HEK293 (cell line): ENCODE measurements at regions not wholly inside any gene's neighbourhood (a gene's known extent, or its start where the extent isn't known, plus 50 kb on each side); places are given as distances from the start of the nearest gene placed in this dataset.

Source experiments
- CTCF ChIA-PET: fragments of 350-600 bp; formaldehyde crosslinking; extraction: SDS; loops from one replicate; lab custom pipeline; 2021; ENCODE audit warnings: antibody characterized with exemption; lab: Yijun Ruan, JAX
- POLR2A ChIA-PET: fragments of 300-600 bp; formaldehyde crosslinking; extraction: SDS; loops from one replicate; lab custom pipeline; 2020; ENCODE audit warnings: antibody characterized with exemption, inconsistent platforms; lab: Yijun Ruan, JAX
- H3K27ac ChIP-seq: fragments of 200-500 bp; sonication (Bioruptor generic); 2 replicates; pipeline ENCODE4 v1.5.1; 2014; ENCODE audit warnings: low read depth, low read length, control low read depth, inconsistent platforms; ENCODE audit errors: extremely low read depth
- H3K36me3 ChIP-seq, 2 experiments: fragments of 200-500 bp in 1 of 2; sonication (Bioruptor generic) in 1 of 2; 1 replicate in 1 of 2; 2 replicates in 1 of 2; pipeline ENCODE4 v1.5.1; 2014 to 2017; ENCODE audit warnings: inconsistent platforms in 2 of 2, low read length in 2 of 2; ENCODE audit not compliant: control insufficient read depth in 2 of 2, insufficient read depth in 1 of 2
- H3K4me1 ChIP-seq: fragments of 200-500 bp; sonication (Bioruptor generic); 2 replicates; pipeline ENCODE4 v1.5.1; 2014; ENCODE audit warnings: mild to moderate bottlenecking, low read length, inconsistent platforms; ENCODE audit not compliant: control insufficient read depth, insufficient read depth
- H3K4me3 ChIP-seq: 2 replicates; pipeline ENCODE4 v1.5.1; 2011; ENCODE audit warnings: low read depth, mild to moderate bottlenecking, control low read depth, low read length, moderate library complexity
- H3K9me3 ChIP-seq: fragments of 200-500 bp; sonication (Bioruptor generic); 2 replicates; pipeline ENCODE4 v1.5.1; 2014; ENCODE audit warnings: low read depth, low read length, inconsistent platforms; ENCODE audit not compliant: control insufficient read depth, insufficient read depth
- BCL6B ChIP-seq: fragments of 450-650 bp; formaldehyde crosslinking; IDR thresholded peaks from 2 replicates; pipeline ENCODE4 v1.5.1; 2017; ENCODE audit warnings: missing biosample characterization, missing genetic modification characterization
- KLF17 ChIP-seq: fragments of 450-650 bp; formaldehyde crosslinking; IDR thresholded peaks from 2 replicates; pipeline ENCODE4 v1.5.1; 2016; ENCODE audit warnings: missing biosample characterization, missing genetic modification characterization
- SCRT2 ChIP-seq: fragments of 450-650 bp; formaldehyde crosslinking; IDR thresholded peaks from 2 replicates; pipeline ENCODE4 v1.5.1; 2016; ENCODE audit warnings: missing biosample characterization, missing genetic modification characterization
- ZBTB10 ChIP-seq: fragments of 450-650 bp; formaldehyde crosslinking; IDR thresholded peaks from 2 replicates; pipeline ENCODE4 v1.5.1; 2016; ENCODE audit warnings: missing biosample characterization, missing genetic modification characterization
- ZEB2 ChIP-seq: fragments of 450-650 bp; formaldehyde crosslinking; IDR thresholded peaks from 2 replicates; pipeline ENCODE4 v1.5.1; 2016; ENCODE audit warnings: missing biosample characterization, missing genetic modification characterization
- ZNF10 ChIP-seq: fragments of 450-650 bp; formaldehyde crosslinking; IDR thresholded peaks from 2 replicates; pipeline ENCODE4 v1.5.1; 2017; ENCODE audit warnings: missing biosample characterization, missing genetic modification characterization
- ZNF155 ChIP-seq: fragments of 450-650 bp; formaldehyde crosslinking; IDR thresholded peaks from 2 replicates; pipeline ENCODE4 v1.5.1; 2016; ENCODE audit warnings: missing biosample characterization, missing genetic modification characterization
- ZNF169 ChIP-seq: fragments of 450-650 bp; formaldehyde crosslinking; IDR thresholded peaks from 2 replicates; pipeline ENCODE4 v1.5.1; 2016; ENCODE audit warnings: missing biosample characterization, missing genetic modification characterization
- ZNF214 ChIP-seq: fragments of 450-650 bp; formaldehyde crosslinking; IDR thresholded peaks from 2 replicates; pipeline ENCODE4 v1.5.1; 2017; ENCODE audit warnings: missing biosample characterization, mild to moderate bottlenecking, missing genetic modification characterization, borderline replicate concordance
- ZNF311 ChIP-seq: fragments of 450-650 bp; formaldehyde crosslinking; IDR thresholded peaks from 2 replicates; pipeline ENCODE4 v1.5.1; 2017; ENCODE audit warnings: missing biosample characterization, missing genetic modification characterization, borderline replicate concordance
- ZNF354C ChIP-seq: fragments of 450-650 bp; formaldehyde crosslinking; IDR thresholded peaks from 2 replicates; pipeline ENCODE4 v1.5.1; 2016; ENCODE audit warnings: missing biosample characterization, missing genetic modification characterization, low read depth, borderline replicate concordance
- ZNF37A ChIP-seq: fragments of 450-650 bp; IDR thresholded peaks from 2 replicates; pipeline ENCODE4 v1.5.1; 2018; ENCODE audit warnings: missing biosample characterization, missing genetic modification characterization
- ZNF394 ChIP-seq: fragments of 450-650 bp; formaldehyde crosslinking; IDR thresholded peaks from 2 replicates; pipeline ENCODE4 v1.5.1; 2016; ENCODE audit warnings: missing biosample characterization, missing genetic modification characterization, mild to moderate bottlenecking, moderate library complexity, borderline replicate concordance
- ZNF473 ChIP-seq: fragments of 450-650 bp; formaldehyde crosslinking; IDR thresholded peaks from 2 replicates; pipeline ENCODE4 v1.5.1; 2017; ENCODE audit warnings: missing biosample characterization, missing genetic modification characterization
- ZNF514 ChIP-seq: fragments of 450-650 bp; formaldehyde crosslinking; IDR thresholded peaks from 2 replicates; pipeline ENCODE4 v1.5.1; 2016; ENCODE audit warnings: missing biosample characterization, missing genetic modification characterization
- ZNF518A ChIP-seq: fragments of 450-650 bp; formaldehyde crosslinking; conservative IDR thresholded peaks from 2 replicates; pipeline ENCODE4 v1.5.1; 2016; ENCODE audit warnings: low read depth, missing biosample characterization, missing genetic modification characterization
- ZNF571 ChIP-seq: fragments of 450-650 bp; formaldehyde crosslinking; IDR thresholded peaks from 2 replicates; pipeline ENCODE4 v1.5.0; 2017; ENCODE audit warnings: missing biosample characterization, missing genetic modification characterization
- ZNF621 ChIP-seq: fragments of 450-650 bp; formaldehyde crosslinking; IDR thresholded peaks from 2 replicates; pipeline ENCODE4 v1.5.1; 2017; ENCODE audit warnings: missing biosample characterization, missing genetic modification characterization
- ZNF629 ChIP-seq: fragments of 450-650 bp; formaldehyde crosslinking; IDR thresholded peaks from 2 replicates; pipeline ENCODE4 v1.5.1; 2017; ENCODE audit warnings: missing biosample characterization, missing genetic modification characterization
- ZNF830 ChIP-seq: fragments of 450-650 bp; IDR thresholded peaks from 2 replicates; pipeline ENCODE4 v1.5.0; 2018; ENCODE audit warnings: missing biosample characterization, missing genetic modification characterization, low read depth, mild to moderate bottlenecking, moderate library complexity

- ChIA-PET CTCF (interaction anchor here (0.6 kb wide), 1 partner anchor 337 kb away, joined by 3 read pairs; no protein-coding TSS in a partner anchor), POLR2A (no interaction called here)
- TF ChIP-seq ZNF10 (tag by site-specific recombination) = no peak
- TF ChIP-seq BCL6B (tag by site-specific recombination) = no peak
- TF ChIP-seq ZNF37A = no peak
- TF ChIP-seq ZNF155 (tag by site-specific recombination) = no peak
- Histone ChIP-seq H3K9me3 (no peaks in the 10 kb centered on the region), H3K27ac (no peak overlapping the region), H3K4me3 (no peak overlapping the region), H3K36me3 (no peaks in the 10 kb centered on the region), H3K4me1 (no peaks in the 10 kb centered on the region)
Measured at GRCh38 chr11:98130117-98130625, 890.6 kb upstream of the CNTN5 start.

- ChIA-PET POLR2A (no interaction called here), CTCF (no interaction called here)
- Histone ChIP-seq H3K4me1 (no peaks in the 10 kb centered on the region), H3K9me3 (no peaks in the 10 kb centered on the region), H3K36me3 (no peaks in the 10 kb centered on the region), H3K4me3 (no peak overlapping the region), H3K27ac (no peak overlapping the region)
- TF ChIP-seq ZNF473 (tag by site-specific recombination) (no peak), KLF17 (no peak), ZNF571 (tag by site-specific recombination) (no peak), ZNF830 (tag by site-specific recombination) (no peak), ZNF394 (no peak), ZBTB10 (no peak), BCL6B (tag by site-specific recombination) (no peak), SCRT2 (no peak), ZEB2 (tag by site-specific recombination) (no peak), ZNF621 (tag by site-specific recombination) (no peak), ZNF518A (tag by site-specific recombination) (no peak), ZNF514 (tag by site-specific recombination) (no peak), ZNF629 (tag by site-specific recombination) (no peak), ZNF311 (tag by site-specific recombination) (no peak), ZNF214 (tag by site-specific recombination) (no peak), ZNF354C (no peak), ZNF169 (tag by site-specific recombination) (no peak)
Measured at GRCh38 chr11:98136357-98136756, 884.4 kb upstream of the CNTN5 start.
